Suprapubic skin (tissue), 3 donors: ENCODE measurements at regions not wholly inside any gene's neighbourhood (a gene's known extent, or its start where the extent isn't known, plus 50 kb on each side); places are given as distances from the start of the nearest gene placed in this dataset.
"Not testable (repeated sequence)": the region's sequence is repeated elsewhere in the genome, so short reads cannot be mapped to it uniquely, and the experiment has no call there.

Experiments used
- POLR2AphosphoS5 ChIP-seq, 3 donors: sonication (generic); formaldehyde crosslinking; IDR thresholded peaks; one replicate each; pipeline ENCODE4 v1.6.1; 2017; ENCODE audit warnings: antibody characterized with exemption in 3 of 3
- TF ChIP-seq, protein P1 (sequence below), 2 donors: fragments of 200-600 bp in 1 of 2; fragments of 450-650 bp in 1 of 2; sonication (generic) in 1 of 2; IDR thresholded peaks; one replicate each; pipeline ENCODE4 v1.5.1; 2016 to 2019; ENCODE audit warnings: antibody characterized with exemption in 2 of 2, mild to moderate bottlenecking in 1 of 2, moderate library complexity in 1 of 2

DNA sequence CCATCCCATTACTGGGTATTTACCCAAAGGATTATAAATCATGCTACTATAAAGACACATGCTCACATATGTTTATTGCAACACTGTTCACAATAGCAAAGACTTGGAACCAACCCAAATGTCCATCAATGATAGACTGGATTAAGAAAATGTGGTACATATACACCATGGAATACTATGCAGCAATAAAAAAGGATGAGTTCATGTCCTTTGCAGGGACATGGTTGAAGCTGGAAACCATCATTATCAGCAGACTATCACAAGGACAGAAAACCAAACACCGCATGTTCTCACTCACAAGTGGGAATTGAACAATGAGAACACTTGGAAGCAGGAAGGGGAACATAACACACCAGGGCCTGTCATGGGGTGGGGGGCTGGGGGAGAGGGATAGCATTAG lies 249.6 kb upstream of the RASGRP1 start:
- TF ChIP-seq, protein P1, sequence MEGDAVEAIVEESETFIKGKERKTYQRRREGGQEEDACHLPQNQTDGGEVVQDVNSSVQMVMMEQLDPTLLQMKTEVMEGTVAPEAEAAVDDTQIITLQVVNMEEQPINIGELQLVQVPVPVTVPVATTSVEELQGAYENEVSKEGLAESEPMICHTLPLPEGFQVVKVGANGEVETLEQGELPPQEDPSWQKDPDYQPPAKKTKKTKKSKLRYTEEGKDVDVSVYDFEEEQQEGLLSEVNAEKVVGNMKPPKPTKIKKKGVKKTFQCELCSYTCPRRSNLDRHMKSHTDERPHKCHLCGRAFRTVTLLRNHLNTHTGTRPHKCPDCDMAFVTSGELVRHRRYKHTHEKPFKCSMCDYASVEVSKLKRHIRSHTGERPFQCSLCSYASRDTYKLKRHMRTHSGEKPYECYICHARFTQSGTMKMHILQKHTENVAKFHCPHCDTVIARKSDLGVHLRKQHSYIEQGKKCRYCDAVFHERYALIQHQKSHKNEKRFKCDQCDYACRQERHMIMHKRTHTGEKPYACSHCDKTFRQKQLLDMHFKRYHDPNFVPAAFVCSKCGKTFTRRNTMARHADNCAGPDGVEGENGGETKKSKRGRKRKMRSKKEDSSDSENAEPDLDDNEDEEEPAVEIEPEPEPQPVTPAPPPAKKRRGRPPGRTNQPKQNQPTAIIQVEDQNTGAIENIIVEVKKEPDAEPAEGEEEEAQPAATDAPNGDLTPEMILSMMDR (IDR thresholded peaks at IDR 0.05) = not testable (repeated sequence)
- TF ChIP-seq POLR2AphosphoS5 (IDR thresholded peaks at IDR 0.05) = not testable (repeated sequence)
